ENCODE measurements at regions not wholly inside any gene's neighbourhood (a gene's known extent, or its start where the extent isn't known, plus 50 kb on each side); places are given as distances from the start of the nearest gene placed in this dataset.

GRCh38 chr2:16400127-16400623 lies 265.5 kb downstream of the CYRIA start:
- WGBS, 2 donors = 9 to 35% methylated on average over 7 of the region's 7 CpGs
- no peak for TF ChIP-seq POLR2AphosphoS5 (IDR thresholded peaks at IDR 0.05)
- no peak for TF ChIP-seq EP300 (IDR thresholded peaks at IDR 0.05)
- TF ChIP-seq POLR2A (IDR thresholded peaks at IDR 0.05) = no peak
- TF ChIP-seq CTCF (IDR thresholded peaks at IDR 0.05) = no peak
- no peaks in the 10 kb centered on the region for H3K4me1 ChIP-seq

DNA sequence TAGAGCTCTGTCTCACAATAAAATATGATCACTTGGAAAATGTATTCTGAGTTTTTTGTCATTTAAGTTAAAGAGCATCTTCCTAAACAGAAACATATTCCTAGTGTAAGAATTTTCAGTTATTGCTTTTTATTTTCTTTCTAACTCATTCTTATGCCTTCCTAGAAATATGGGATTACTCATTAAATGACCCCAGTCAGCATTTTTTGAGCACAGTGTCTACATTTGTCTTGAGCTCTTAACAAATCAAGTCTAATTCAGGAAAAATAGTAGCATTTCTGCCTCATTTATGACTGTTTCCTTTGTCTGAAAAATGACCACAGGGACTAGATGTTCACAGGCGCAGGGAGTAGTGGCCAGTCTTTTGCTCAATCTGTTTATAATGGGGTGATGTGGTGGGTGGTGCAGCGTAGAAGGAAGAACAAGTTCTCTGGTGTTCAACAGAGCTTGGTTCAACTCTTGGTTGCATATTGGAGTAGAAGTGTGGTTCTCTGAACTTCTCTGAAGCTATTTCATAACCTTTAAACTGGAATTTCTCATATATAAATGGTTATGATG lies 267.1 kb downstream of the CYRIA start:
- intact Hi-C loops (cut with DNase I) = no loop called here
- Histone ChIP-seq H3K4me3 (no peak overlapping the region), H3K27ac (no peak overlapping the region), H3K27me3 (no peaks in the 10 kb centered on the region), H3K9me3 (no peaks in the 10 kb centered on the region), H3K4me1 (no peaks in the 10 kb centered on the region), H3K36me3 (no peaks in the 10 kb centered on the region)
- no peak for DNase-seq
- TF ChIP-seq EP300 (IDR thresholded peaks at IDR 0.05) = no peak
- TF ChIP-seq CTCF (IDR thresholded peaks at IDR 0.05) = no peak
- TF ChIP-seq POLR2A (IDR thresholded peaks at IDR 0.05) = no peak
- no peak for TF ChIP-seq POLR2AphosphoS5 (IDR thresholded peaks at IDR 0.05)
- WGBS, 2 donors = 90 to 93% methylated on average over 2 of the region's 2 CpGs

More at GRCh38 chr2:16400127-16400623, 265.5 kb downstream of the CYRIA start:
- Histone ChIP-seq H3K36me3 (no peaks in the 10 kb centered on the region), H3K9me3 (no peaks in the 10 kb centered on the region), H3K27me3 (no peaks in the 10 kb centered on the region), H3K4me3 (no peak overlapping the region), H3K27ac (no peak overlapping the region)
- no peak for DNase-seq
- intact Hi-C loops (cut with DNase I) = no loop called here

GRCh38 chr2:16397681-16398475 lies 267.8 kb downstream of the CYRIA start:
- Histone ChIP-seq H3K4me1 (no peaks in the 10 kb centered on the region), H3K4me3 (no peak overlapping the region), H3K27me3 (no peaks in the 10 kb centered on the region), H3K27ac (no peak overlapping the region), H3K9me3 (no peaks in the 10 kb centered on the region), H3K36me3 (no peaks in the 10 kb centered on the region)
- intact Hi-C loops (cut with DNase I) = no loop called here
- no peak for TF ChIP-seq POLR2A (IDR thresholded peaks at IDR 0.05)
- no peak for TF ChIP-seq POLR2AphosphoS5 (IDR thresholded peaks at IDR 0.05)
- no peak for TF ChIP-seq CTCF (IDR thresholded peaks at IDR 0.05)
- 89 to 91% methylated on average over 6 of the region's 6 CpGs for WGBS, 2 donors
- no peak for DNase-seq

GRCh38 chr2:16396986-16397385 lies 268.6 kb downstream of the CYRIA start:
- intact Hi-C loops (cut with DNase I) = no loop called here
- Histone ChIP-seq H3K36me3 (no peaks in the 10 kb centered on the region), H3K27me3 (no peaks in the 10 kb centered on the region), H3K4me1 (no peaks in the 10 kb centered on the region), H3K9me3 (no peaks in the 10 kb centered on the region), H3K4me3 (no peak overlapping the region), H3K27ac (no peak overlapping the region)
- 92 to 94% methylated on average over 3 of the region's 3 CpGs for WGBS, 2 donors
- no peak for DNase-seq
- no peak for TF ChIP-seq POLR2A (IDR thresholded peaks at IDR 0.05)
- TF ChIP-seq POLR2AphosphoS5 (IDR thresholded peaks at IDR 0.05) = no peak
- no peak for TF ChIP-seq CTCF (IDR thresholded peaks at IDR 0.05)

All from sigmoid colon (tissue), 6 donors.